ENCODE measurements at regions not wholly inside any gene's neighbourhood (a gene's known extent, or its start where the extent isn't known, plus 50 kb on each side); places are given as distances from the start of the nearest gene placed in this dataset.

DNA sequence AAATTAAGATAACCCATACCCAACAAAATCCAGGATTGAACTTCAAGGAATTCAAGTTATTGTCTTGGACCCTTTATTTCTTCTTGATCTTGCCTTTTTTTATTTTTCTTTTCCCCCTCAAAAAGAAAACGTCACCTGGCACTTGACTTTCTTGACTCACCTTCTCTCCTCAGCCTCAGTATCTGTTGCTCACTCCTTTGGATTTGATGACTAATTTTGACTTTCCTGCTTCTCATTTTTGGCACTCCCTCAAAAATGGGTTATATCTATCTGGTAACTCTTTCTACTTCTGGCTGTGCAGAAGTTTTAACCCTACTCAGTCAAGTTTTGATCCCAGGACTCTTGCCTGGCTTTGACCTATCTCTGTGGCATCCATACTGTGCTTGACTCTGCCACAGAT is 66.6 kb upstream of the SPATA31D4 start (continued):
- TF ChIP-seq, protein P1, sequence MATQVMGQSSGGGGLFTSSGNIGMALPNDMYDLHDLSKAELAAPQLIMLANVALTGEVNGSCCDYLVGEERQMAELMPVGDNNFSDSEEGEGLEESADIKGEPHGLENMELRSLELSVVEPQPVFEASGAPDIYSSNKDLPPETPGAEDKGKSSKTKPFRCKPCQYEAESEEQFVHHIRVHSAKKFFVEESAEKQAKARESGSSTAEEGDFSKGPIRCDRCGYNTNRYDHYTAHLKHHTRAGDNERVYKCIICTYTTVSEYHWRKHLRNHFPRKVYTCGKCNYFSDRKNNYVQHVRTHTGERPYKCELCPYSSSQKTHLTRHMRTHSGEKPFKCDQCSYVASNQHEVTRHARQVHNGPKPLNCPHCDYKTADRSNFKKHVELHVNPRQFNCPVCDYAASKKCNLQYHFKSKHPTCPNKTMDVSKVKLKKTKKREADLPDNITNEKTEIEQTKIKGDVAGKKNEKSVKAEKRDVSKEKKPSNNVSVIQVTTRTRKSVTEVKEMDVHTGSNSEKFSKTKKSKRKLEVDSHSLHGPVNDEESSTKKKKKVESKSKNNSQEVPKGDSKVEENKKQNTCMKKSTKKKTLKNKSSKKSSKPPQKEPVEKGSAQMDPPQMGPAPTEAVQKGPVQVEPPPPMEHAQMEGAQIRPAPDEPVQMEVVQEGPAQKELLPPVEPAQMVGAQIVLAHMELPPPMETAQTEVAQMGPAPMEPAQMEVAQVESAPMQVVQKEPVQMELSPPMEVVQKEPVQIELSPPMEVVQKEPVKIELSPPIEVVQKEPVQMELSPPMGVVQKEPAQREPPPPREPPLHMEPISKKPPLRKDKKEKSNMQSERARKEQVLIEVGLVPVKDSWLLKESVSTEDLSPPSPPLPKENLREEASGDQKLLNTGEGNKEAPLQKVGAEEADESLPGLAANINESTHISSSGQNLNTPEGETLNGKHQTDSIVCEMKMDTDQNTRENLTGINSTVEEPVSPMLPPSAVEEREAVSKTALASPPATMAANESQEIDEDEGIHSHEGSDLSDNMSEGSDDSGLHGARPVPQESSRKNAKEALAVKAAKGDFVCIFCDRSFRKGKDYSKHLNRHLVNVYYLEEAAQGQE (IDR thresholded peaks at IDR 0.05; ENCODE audit: low read depth, low read length): no peak
- no peak for TF ChIP-seq SIN3A (IDR thresholded peaks at IDR 0.05; ENCODE audit: borderline replicate concordance, low read depth, low read length)
- TF ChIP-seq ELF1 (IDR thresholded peaks at IDR 0.05): no peak
- TF ChIP-seq POLR2AphosphoS5 (IDR thresholded peaks at IDR 0.05; ENCODE audit: low read depth, low read length): no peak
- TF ChIP-seq TEAD4 (IDR thresholded peaks at IDR 0.05; ENCODE audit: borderline replicate concordance, insufficient read depth): no peak
- TF ChIP-seq RAD21 (IDR thresholded peaks at IDR 0.05; ENCODE audit: low read length): no peak
- TF ChIP-seq, protein P2, sequence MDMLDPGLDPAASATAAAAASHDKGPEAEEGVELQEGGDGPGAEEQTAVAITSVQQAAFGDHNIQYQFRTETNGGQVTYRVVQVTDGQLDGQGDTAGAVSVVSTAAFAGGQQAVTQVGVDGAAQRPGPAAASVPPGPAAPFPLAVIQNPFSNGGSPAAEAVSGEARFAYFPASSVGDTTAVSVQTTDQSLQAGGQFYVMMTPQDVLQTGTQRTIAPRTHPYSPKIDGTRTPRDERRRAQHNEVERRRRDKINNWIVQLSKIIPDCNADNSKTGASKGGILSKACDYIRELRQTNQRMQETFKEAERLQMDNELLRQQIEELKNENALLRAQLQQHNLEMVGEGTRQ (IDR thresholded peaks at IDR 0.05; ENCODE audit: borderline replicate concordance, low read depth, low read length): no peak
- peak; percentile 17; the same call in 1 of the 2 replicates for TF ChIP-seq RXRA (IDR thresholded peaks at IDR 0.05; ENCODE audit: borderline replicate concordance, low read depth)
- TF ChIP-seq FOXM1 (IDR thresholded peaks at IDR 0.05; ENCODE audit: low read depth): no peak
- TF ChIP-seq SMC3 (IDR thresholded peaks at IDR 0.05; ENCODE audit: low read depth, low read length): no peak
- no peak for TF ChIP-seq YY1 (IDR thresholded peaks at IDR 0.05; ENCODE audit: low read depth)
- TF ChIP-seq NRF1 (IDR thresholded peaks at IDR 0.05; ENCODE audit: low read depth, low read length): no peak
- TF ChIP-seq RFX5 (IDR thresholded peaks at IDR 0.05; ENCODE audit: low read length): no peak
- TF ChIP-seq GATA2 (CRISPR knock-in tag; IDR thresholded peaks at IDR 0.05): no peak
- TF ChIP-seq, protein P3, sequence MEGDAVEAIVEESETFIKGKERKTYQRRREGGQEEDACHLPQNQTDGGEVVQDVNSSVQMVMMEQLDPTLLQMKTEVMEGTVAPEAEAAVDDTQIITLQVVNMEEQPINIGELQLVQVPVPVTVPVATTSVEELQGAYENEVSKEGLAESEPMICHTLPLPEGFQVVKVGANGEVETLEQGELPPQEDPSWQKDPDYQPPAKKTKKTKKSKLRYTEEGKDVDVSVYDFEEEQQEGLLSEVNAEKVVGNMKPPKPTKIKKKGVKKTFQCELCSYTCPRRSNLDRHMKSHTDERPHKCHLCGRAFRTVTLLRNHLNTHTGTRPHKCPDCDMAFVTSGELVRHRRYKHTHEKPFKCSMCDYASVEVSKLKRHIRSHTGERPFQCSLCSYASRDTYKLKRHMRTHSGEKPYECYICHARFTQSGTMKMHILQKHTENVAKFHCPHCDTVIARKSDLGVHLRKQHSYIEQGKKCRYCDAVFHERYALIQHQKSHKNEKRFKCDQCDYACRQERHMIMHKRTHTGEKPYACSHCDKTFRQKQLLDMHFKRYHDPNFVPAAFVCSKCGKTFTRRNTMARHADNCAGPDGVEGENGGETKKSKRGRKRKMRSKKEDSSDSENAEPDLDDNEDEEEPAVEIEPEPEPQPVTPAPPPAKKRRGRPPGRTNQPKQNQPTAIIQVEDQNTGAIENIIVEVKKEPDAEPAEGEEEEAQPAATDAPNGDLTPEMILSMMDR (IDR thresholded peaks at IDR 0.05): no peak
- peak in 1 of 2 experiments; percentile 28; a peak in 1 of 4 replicates for TF ChIP-seq EP300 (IDR thresholded peaks at IDR 0.05; ENCODE audit: borderline replicate concordance in 1 of 2, low read depth in 1 of 2, low read length in 1 of 2)
- TF ChIP-seq GABPA (IDR thresholded peaks at IDR 0.05; ENCODE audit: low read depth): no peak
- TF ChIP-seq, protein P4, sequence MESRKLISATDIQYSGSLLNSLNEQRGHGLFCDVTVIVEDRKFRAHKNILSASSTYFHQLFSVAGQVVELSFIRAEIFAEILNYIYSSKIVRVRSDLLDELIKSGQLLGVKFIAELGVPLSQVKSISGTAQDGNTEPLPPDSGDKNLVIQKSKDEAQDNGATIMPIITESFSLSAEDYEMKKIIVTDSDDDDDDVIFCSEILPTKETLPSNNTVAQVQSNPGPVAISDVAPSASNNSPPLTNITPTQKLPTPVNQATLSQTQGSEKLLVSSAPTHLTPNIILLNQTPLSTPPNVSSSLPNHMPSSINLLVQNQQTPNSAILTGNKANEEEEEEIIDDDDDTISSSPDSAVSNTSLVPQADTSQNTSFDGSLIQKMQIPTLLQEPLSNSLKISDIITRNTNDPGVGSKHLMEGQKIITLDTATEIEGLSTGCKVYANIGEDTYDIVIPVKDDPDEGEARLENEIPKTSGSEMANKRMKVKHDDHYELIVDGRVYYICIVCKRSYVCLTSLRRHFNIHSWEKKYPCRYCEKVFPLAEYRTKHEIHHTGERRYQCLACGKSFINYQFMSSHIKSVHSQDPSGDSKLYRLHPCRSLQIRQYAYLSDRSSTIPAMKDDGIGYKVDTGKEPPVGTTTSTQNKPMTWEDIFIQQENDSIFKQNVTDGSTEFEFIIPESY (IDR thresholded peaks at IDR 0.05; ENCODE audit: borderline replicate concordance, low read depth): no peak
- TF ChIP-seq MEF2A (IDR thresholded peaks at IDR 0.05; ENCODE audit: borderline replicate concordance, low read depth): no peak
- no peak for TF ChIP-seq FOXJ3 (CRISPR knock-in tag; IDR thresholded peaks at IDR 0.05)
